OCI-LY1 (cell line): ENCODE measurements at regions not wholly inside any gene's neighbourhood (a gene's known extent, or its start where the extent isn't known, plus 50 kb on each side); places are given as distances from the start of the nearest gene placed in this dataset.

Source experiments
- H2AFZ ChIP-seq: fragments of 200-600 bp; sonication (generic), shearing (Covaris generic); 2 replicates; pipeline ENCODE4 v1.6.0; 2014; ENCODE audit warnings: antibody characterized with exemption, mild to moderate bottlenecking, low read length
- H3F3A ChIP-seq: fragments of 200-600 bp; sonication (generic), shearing (Covaris generic); 2 replicates; pipeline ENCODE4 v1.6.0; 2014; ENCODE audit warnings: mild to moderate bottlenecking, antibody characterized with exemption, low read length, moderate library complexity; ENCODE audit not compliant: insufficient read depth
- H3K27ac ChIP-seq: fragments of 200-600 bp; sonication (generic); 2 replicates; pipeline ENCODE4 v1.5.1; 2014; ENCODE audit warnings: low read length, mixed run types, mild to moderate bottlenecking, low read depth; ENCODE audit not compliant: poor library complexity, severe bottlenecking
- H3K27me3 ChIP-seq: fragments of 200-600 bp; sonication (generic); 2 replicates; pipeline ENCODE4 v1.6.0; 2014; ENCODE audit warnings: antibody characterized with exemption, mild to moderate bottlenecking, low read length, moderate library complexity; ENCODE audit not compliant: insufficient read depth
- H3K36me3 ChIP-seq: fragments of 200-600 bp; sonication (generic); 2 replicates; pipeline ENCODE4 v1.6.1; 2014; ENCODE audit warnings: mild to moderate bottlenecking, antibody characterized with exemption, low read length, moderate library complexity, mixed read lengths; ENCODE audit not compliant: insufficient read depth
- H3K4me1 ChIP-seq: fragments of 200-600 bp; sonication (generic); 2 replicates; pipeline ENCODE4 v1.5.1; 2014; ENCODE audit warnings: mild to moderate bottlenecking, low read length, moderate library complexity; ENCODE audit not compliant: insufficient read depth, severe bottlenecking
- H3K4me2 ChIP-seq: fragments of 200-600 bp; sonication (generic), shearing (Covaris generic); 2 replicates; pipeline ENCODE4 v1.6.1; 2014; ENCODE audit warnings: low read length
- H3K4me3 ChIP-seq: fragments of 200-600 bp; sonication (generic); 2 replicates; pipeline ENCODE4 v1.5.1; 2014; ENCODE audit warnings: low read length, low read depth, mild to moderate bottlenecking, mixed read lengths; ENCODE audit not compliant: poor library complexity, severe bottlenecking
- H3K79me2 ChIP-seq: fragments of 200-600 bp; shearing (Covaris generic); 2 replicates; pipeline ENCODE4 v1.6.1; 2016; ENCODE audit warnings: mixed run types, low read length, mixed read lengths; ENCODE audit not compliant: insufficient read depth
- H3K9ac ChIP-seq: fragments of 200-600 bp; sonication (generic), shearing (Covaris generic); 2 replicates; pipeline ENCODE4 v1.6.1; 2014; ENCODE audit warnings: mild to moderate bottlenecking, low read length, mixed read lengths
- H3K9me2 ChIP-seq: fragments of 200-600 bp; sonication (generic), shearing (Covaris generic); 2 replicates; pipeline ENCODE4 v1.6.1; 2014; ENCODE audit warnings: low read depth, mild to moderate bottlenecking, low read length, mixed read lengths
- H3K9me3 ChIP-seq: fragments of 200-600 bp; shearing (Covaris generic); 2 replicates; pipeline ENCODE4 v1.6.1; 2014; ENCODE audit warnings: low read length, mixed read lengths
- H4K20me1 ChIP-seq: fragments of 200-600 bp; sonication (generic), shearing (Covaris generic); 2 replicates; pipeline ENCODE4 v1.6.0; 2016; ENCODE audit warnings: mild to moderate bottlenecking, low read length; ENCODE audit not compliant: insufficient read depth
- CTCF ChIP-seq: fragments of 200-600 bp; sonication (generic), shearing (Covaris generic); IDR thresholded peaks from 2 replicates; pipeline ENCODE4 v1.5.1; 2017; ENCODE audit warnings: mild to moderate bottlenecking, antibody characterized with exemption, low read length, moderate library complexity, mixed read lengths
- EZH2 ChIP-seq: fragments of 200-600 bp; sonication (generic), shearing (Covaris generic); IDR thresholded peaks from 2 replicates; pipeline ENCODE4 v1.8.0; 2017; ENCODE audit warnings: borderline replicate concordance, mixed run types, mild to moderate bottlenecking, antibody characterized with exemption, low read length, moderate library complexity, mixed read lengths

GRCh38 chr4:163613383-163613782, 118.9 kb downstream of the TMA16 start:
- Histone ChIP-seq H3K9me2 (no peaks in the 10 kb centered on the region), H3K4me3 (peak overlapping the region; percentile 37), H4K20me1 (no peaks in the 10 kb centered on the region), H3K9ac (no peak overlapping the region; the same call in 1 of the 2 replicates), H3K36me3 (no peaks in the 10 kb centered on the region), H3F3A (no peaks in the 10 kb centered on the region), H3K27me3 (no peaks in the 10 kb centered on the region), H3K27ac (peak overlapping the region; percentile 89), H3K4me2 (peak overlapping the region; percentile 58; the same call in 1 of the 2 replicates), H3K79me2 (no peaks in the 10 kb centered on the region), H3K9me3 (no peaks in the 10 kb centered on the region), H3K4me1 (peaks cover 53% of the 10 kb centered on the region), H2AFZ (no peak overlapping the region)
- TF ChIP-seq CTCF = no peak
- no peak for TF ChIP-seq EZH2

GRCh38 chr4:163614866-163615265, 120.4 kb downstream of the TMA16 start:
- Histone ChIP-seq H3K9me2 (no peaks in the 10 kb centered on the region), H3K36me3 (no peaks in the 10 kb centered on the region), H3K79me2 (no peaks in the 10 kb centered on the region), H3K9ac (no peak overlapping the region), H3K4me1 (peaks cover 41% of the 10 kb centered on the region), H4K20me1 (no peaks in the 10 kb centered on the region), H3K4me3 (no peak overlapping the region), H3K27ac (no peak overlapping the region), H2AFZ (no peak overlapping the region), H3K9me3 (no peaks in the 10 kb centered on the region), H3K27me3 (no peaks in the 10 kb centered on the region), H3F3A (no peaks in the 10 kb centered on the region), H3K4me2 (no peak overlapping the region)
- no peak for TF ChIP-seq EZH2
- TF ChIP-seq CTCF = no peak

GRCh38 chr4:163618845-163619244, 124.4 kb downstream of the TMA16 start:
- no peaks in the 10 kb centered on the region for H3K36me3 ChIP-seq
- peaks cover 15% of the 10 kb centered on the region for H3K4me1 ChIP-seq
- H3K9me2 ChIP-seq = no peaks in the 10 kb centered on the region
- no peak overlapping the region for H2AFZ ChIP-seq
- TF ChIP-seq EZH2 (no peak), CTCF (no peak)
- no peak overlapping the region for H3K9ac ChIP-seq
- H3K27ac ChIP-seq = no peak overlapping the region
- no peak overlapping the region for H3K4me3 ChIP-seq
- H3F3A ChIP-seq = no peaks in the 10 kb centered on the region
- no peak overlapping the region for H3K4me2 ChIP-seq
- no peaks in the 10 kb centered on the region for H4K20me1 ChIP-seq
- no peaks in the 10 kb centered on the region for H3K27me3 ChIP-seq
- H3K79me2 ChIP-seq = no peaks in the 10 kb centered on the region
- no peaks in the 10 kb centered on the region for H3K9me3 ChIP-seq
